HG03025 (cell line): ENCODE measurements at regions not wholly inside any gene's neighbourhood (a gene's known extent, or its start where the extent isn't known, plus 50 kb on each side); places are given as distances from the start of the nearest gene placed in this dataset.

Experiments
- ATAC-seq: cut with Tn5 transposase; IDR thresholded peaks from one replicate; pipeline ENCODE4 v1.9.1; 2021; ENCODE audit warnings: mild to moderate bottlenecking, moderate library complexity; ENCODE audit not compliant: unreplicated experiment, low FRiP score

- ATAC-seq = no peak
Measured at GRCh38 chr12:105825141-105825540, 313.6 kb downstream of the NUAK1 start.

GRCh38 chr12:105831372-105831771 is 307.4 kb downstream of the NUAK1 start:
- ATAC-seq = no peak

DNA sequence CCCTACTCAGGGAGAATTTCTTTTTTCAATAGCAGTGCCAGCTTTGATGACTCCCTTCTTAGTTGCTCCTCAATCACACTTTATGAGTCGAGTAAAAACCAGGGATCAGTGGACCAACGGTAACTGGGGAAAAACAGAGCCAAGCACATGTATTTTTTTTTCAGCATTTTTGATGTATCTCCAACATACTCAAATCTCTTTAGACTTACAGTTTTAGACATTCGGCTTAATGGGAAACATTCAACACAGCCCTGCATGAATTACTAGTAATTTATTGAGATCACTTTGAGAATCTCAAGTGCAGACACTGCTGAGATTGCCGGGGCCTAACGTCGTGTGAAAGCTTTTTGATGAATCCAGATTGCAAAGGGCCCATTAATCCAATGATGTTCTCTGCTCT is 306.7 kb downstream of the NUAK1 start:
- no peak for ATAC-seq

GRCh38 chr12:105832806-105833205 is 305.9 kb downstream of the NUAK1 start:
- ATAC-seq = no peak

- ATAC-seq = no peak
Measured at GRCh38 chr12:105834496-105834895, 304.3 kb downstream of the NUAK1 start.

GRCh38 chr12:105835580-105836241 is 303.0 kb downstream of the NUAK1 start:
- no peak for ATAC-seq

- no peak for ATAC-seq
Measured at GRCh38 chr12:105836242-105836622, 302.5 kb downstream of the NUAK1 start.

- ATAC-seq = no peak
Measured at GRCh38 chr12:105839629-105840127, 299.1 kb downstream of the NUAK1 start.

GRCh38 chr12:105840384-105840783 is 298.4 kb downstream of the NUAK1 start:
- no peak for ATAC-seq

DNA sequence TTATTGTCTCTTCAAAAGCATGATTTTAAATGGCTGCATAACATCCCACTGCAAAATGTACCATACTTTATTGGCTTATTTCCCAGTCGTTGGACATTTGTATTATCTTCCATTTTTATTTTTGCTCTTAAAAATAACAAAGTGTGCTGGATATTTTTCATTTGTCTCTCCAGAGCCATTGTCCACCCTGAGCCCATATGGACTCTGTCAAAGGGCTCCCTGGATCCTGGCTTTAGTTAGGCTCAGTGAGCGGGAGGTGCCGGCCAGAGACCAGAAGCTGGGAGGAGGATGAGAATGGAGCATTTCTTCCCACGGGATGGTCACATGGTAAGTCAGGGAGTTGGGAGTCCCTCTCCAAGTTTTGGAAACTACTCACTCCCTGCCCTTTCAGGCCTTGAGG is 296.9 kb downstream of the NUAK1 start:
- no peak for ATAC-seq

- no peak for ATAC-seq
Measured at GRCh38 chr12:105843561-105843960, 295.2 kb downstream of the NUAK1 start.

DNA sequence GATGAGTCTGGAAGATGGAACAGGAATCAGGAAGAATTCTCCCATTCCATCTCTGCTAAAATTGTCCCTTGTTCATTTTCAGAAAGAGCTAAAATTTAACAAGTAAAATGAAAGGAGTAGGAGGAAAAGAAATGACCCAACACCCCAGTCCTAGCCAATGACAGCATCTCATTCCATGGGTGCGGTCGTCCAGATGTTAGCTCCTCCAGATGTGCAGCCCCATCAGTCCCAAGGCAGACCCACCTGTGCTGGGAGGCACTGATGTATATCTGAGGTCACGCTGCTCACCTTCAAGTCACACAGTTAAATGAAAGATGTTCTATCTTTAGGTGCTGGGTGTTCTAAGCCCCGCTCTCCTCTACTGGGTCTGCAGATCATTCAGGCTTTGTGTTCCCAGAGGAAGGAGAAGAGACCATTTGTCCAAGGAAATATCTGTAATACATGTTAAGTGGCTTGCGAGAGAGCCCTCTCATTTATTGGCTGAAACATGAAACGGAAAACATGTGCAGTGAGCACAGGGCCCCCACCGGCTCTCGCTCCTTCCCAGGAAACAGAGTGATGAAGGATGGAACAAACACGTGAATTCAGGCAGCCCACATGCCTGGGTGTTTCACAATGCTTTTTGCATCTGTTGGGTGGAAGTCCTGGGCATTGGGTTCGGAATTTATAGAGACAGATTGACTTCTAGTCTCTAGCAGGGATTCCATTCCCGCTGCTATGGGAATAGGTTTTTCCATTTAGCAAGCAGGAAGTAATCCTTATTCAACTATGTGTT is 294.6 kb downstream of the NUAK1 start:
- no peak for ATAC-seq

- no peak for ATAC-seq
Measured at GRCh38 chr12:105846331-105846730, 292.4 kb downstream of the NUAK1 start.

DNA sequence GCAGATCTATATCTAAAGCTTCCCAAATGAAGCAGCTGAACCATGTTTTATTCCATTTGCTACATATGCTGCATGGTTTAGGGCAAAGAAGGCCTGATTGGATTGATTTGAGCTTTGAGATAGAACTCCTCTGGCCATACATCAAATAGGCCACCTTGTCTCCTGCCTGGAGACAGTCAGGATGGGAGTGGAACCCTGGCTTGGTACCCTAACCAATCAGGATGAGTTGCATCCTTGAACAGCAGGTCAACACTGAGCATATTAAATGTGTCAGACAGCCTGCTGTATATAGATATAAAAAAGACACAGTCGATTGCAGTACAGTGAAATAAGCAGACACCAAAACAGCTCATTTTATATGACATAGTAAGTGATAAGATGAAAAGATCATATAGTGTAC is 291.7 kb downstream of the NUAK1 start:
- ATAC-seq = no peak

DNA sequence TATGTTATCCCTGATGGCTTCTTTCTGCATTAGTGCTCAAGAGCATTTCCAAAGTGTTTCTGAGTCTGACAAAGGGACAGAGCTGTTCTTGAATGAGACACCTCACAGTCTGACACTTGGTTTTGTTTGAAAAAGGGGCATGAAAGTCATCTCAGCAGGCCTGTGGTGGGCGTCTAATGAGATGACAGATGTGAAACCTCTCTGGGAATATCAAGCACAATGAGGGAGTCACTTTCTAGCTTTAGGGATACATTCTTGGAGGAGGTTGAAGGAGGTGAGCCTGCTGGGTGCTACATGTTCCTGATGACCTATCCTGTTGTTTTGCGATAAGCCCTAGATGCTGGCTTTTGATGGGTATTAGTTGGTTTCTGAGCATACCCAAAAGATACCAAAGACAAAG is 290.5 kb downstream of the NUAK1 start:
- ATAC-seq = no peak

- no peak for ATAC-seq
Measured at GRCh38 chr12:105850103-105850968, 288.4 kb downstream of the NUAK1 start.

DNA sequence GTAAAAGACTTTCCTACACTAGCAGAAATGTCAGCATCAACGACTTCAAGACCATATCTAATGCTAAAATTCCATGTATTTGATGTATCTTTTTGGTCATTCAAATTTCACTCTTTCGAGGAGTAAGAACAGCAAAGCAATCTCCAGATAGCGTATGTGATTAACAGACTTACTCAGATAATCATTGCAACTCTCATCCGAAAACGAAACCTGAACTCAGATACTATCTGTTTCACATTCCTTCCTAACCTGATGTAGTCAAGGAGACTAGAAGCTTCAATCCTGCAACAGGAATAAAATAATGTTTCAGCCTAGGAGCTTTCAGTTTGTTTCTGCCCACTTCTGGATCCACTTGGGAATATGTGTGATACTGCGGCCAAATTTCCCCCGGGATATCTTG is 286.3 kb downstream of the NUAK1 start:
- ATAC-seq = no peak

- ATAC-seq = no peak
Measured at GRCh38 chr12:105852951-105853350, 285.8 kb downstream of the NUAK1 start.

- ATAC-seq = no peak
Measured at GRCh38 chr12:105854071-105854470, 284.7 kb downstream of the NUAK1 start.

DNA sequence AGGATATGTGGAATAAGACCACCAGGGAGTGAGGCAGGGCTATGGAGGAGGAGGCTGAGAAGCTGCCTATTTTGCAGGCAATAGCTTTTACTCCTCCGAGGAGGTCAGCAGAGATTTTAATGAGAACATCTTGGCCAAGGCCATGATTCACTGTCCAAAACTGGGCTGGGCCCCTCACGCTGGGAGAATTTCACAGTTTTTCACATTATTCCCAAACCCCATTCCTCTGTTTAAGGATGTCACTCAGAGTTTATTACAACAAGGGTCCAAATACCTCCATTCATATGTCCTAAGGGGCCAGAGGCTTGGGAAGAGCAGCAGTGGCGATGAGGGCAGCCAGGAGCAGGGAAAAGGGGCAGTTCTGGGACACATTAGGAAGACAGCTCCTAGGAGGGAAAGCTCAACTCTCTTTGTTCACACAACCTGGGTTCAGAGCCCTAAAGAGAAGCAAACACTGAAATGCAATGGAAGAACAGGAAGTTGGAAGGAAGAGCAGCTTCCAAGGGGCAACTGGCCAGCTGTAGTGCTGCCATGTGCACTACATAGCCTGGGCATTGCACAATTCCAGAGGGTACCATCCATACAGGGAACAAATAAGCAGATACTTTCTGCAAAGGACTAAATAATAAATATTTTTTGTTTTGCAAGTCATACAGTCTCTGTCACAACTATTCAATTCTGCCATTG is 283.2 kb downstream of the NUAK1 start:
- ATAC-seq = no peak

DNA sequence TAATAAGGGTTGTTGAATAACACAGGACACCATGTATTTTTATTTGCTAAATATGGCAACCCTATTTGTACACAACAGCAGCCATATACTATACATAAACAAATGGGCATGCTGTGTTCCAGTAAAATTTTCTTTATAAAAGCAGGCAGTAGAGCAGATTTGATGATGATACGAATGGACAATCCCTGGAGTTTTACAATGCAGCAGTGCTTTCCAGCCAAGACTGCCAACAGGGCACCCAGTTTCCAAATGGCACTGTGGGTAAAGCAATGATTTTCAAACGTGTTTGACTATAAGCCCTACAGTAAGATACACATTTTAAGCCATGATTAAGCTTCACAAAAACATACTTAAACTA is 282.7 kb downstream of the NUAK1 start:
- no peak for ATAC-seq
